WTC11 (cell line): ENCODE measurements at regions not wholly inside any gene's neighbourhood (a gene's known extent, or its start where the extent isn't known, plus 50 kb on each side); places are given as distances from the start of the nearest gene placed in this dataset.

Experiments used
- ATAC-seq: fragments of 200-7000 bp; cut with Tn5 transposase; 2 replicates; pipeline ENCODE4 v1.10.0; 2021; ENCODE audit warnings: mild to moderate bottlenecking, moderate library complexity
- CTCF ChIA-PET: fragments of 300-600 bp; sonication (Branson Sonifier 250); formaldehyde crosslinking; loops from one replicate; lab custom pipeline; 2021; ENCODE audit warnings: antibody characterized with exemption; lab: Charles Lee
- POLR2A ChIA-PET: fragments of 350-600 bp; sonication (Branson Sonifier 250); formaldehyde crosslinking; loops from one replicate; lab custom pipeline; 2021; ENCODE audit warnings: antibody characterized with exemption; lab: Charles Lee
- DNase-seq: peaks from one replicate; pipeline ENCODE4 v3.0.0; 2021; ENCODE audit warnings: low spot score
- H3K27ac Mint-ChIP-seq: 2 replicates; pipeline ENCODE4 v1.8.0; 2021; ENCODE audit warnings: mixed read lengths
- H3K27me3 Mint-ChIP-seq: 2 replicates; pipeline ENCODE4 v1.8.0; 2021; ENCODE audit warnings: low read depth, mild to moderate bottlenecking, moderate library complexity, mixed read lengths
- H3K36me3 Mint-ChIP-seq: 2 replicates; pipeline ENCODE4 v1.8.0; 2021; ENCODE audit warnings: mixed read lengths
- H3K4me1 Mint-ChIP-seq: 2 replicates; pipeline ENCODE4 v1.8.0; 2022; ENCODE audit warnings: mixed read lengths
- H3K4me3 Mint-ChIP-seq: 2 replicates; pipeline ENCODE4 v1.8.0; 2021; ENCODE audit warnings: mild to moderate bottlenecking, moderate library complexity, mixed read lengths
- H3K9me3 Mint-ChIP-seq: 2 replicates; pipeline ENCODE4 v1.8.0; 2021; ENCODE audit warnings: mixed read lengths
- ATF1 ChIP-seq: sonication (generic); formaldehyde crosslinking; IDR thresholded peaks from 2 replicates; pipeline ENCODE4 v1.8.1; 2023; ENCODE audit warnings: mild to moderate bottlenecking, moderate library complexity, missing genetic modification reagents
- ELF4 ChIP-seq: sonication (generic); formaldehyde crosslinking; IDR thresholded peaks from 2 replicates; pipeline ENCODE4 v1.8.1; 2022; ENCODE audit warnings: low read depth, mild to moderate bottlenecking, moderate library complexity, missing genetic modification reagents
- GRHL2 ChIP-seq: fragments of 250-450 bp; sonication (Bioruptor Pico); IDR thresholded peaks from 2 replicates; pipeline ENCODE4 v1.8.0; 2022; ENCODE audit warnings: mild to moderate bottlenecking, moderate library complexity; ENCODE audit not compliant: insufficient replicate concordance, severe bottlenecking
- IRF2 ChIP-seq: sonication (generic); formaldehyde crosslinking; IDR thresholded peaks from 2 replicates; pipeline ENCODE4 v1.8.0; 2022; ENCODE audit warnings: low read depth, missing genetic modification reagents, borderline replicate concordance
- RELA ChIP-seq: sonication (generic); formaldehyde crosslinking; IDR thresholded peaks from 2 replicates; pipeline ENCODE4 v1.8.1; 2022; ENCODE audit warnings: missing genetic modification reagents, mild to moderate bottlenecking, borderline replicate concordance
- TEAD1 ChIP-seq: sonication (generic); formaldehyde crosslinking; IDR thresholded peaks from 2 replicates; pipeline ENCODE4 v1.8.0; 2022; ENCODE audit warnings: mild to moderate bottlenecking, missing genetic modification reagents
- ZBTB21 ChIP-seq: sonication (generic); formaldehyde crosslinking; IDR thresholded peaks from 2 replicates; pipeline ENCODE4 v1.8.1; 2023; ENCODE audit warnings: mild to moderate bottlenecking, missing genetic modification reagents, borderline replicate concordance
- ZNF263 ChIP-seq: sonication (generic); formaldehyde crosslinking; IDR thresholded peaks from 2 replicates; pipeline ENCODE4 v1.8.1; 2022; ENCODE audit warnings: low read depth, mild to moderate bottlenecking, moderate library complexity, missing genetic modification reagents
- ZNF396 ChIP-seq: fragments of 250-450 bp; sonication (Bioruptor Pico); IDR thresholded peaks from 2 replicates; pipeline ENCODE4 v1.8.0; 2021; ENCODE audit warnings: mild to moderate bottlenecking, moderate library complexity, borderline replicate concordance
- ZNF416 ChIP-seq: fragments of 250-450 bp; sonication (Bioruptor Pico); IDR thresholded peaks from 2 replicates; pipeline ENCODE4 v1.9.0; 2021; ENCODE audit warnings: mild to moderate bottlenecking, inconsistent platforms
- TF ChIP-seq, protein P1 (sequence below): sonication (generic); formaldehyde crosslinking; IDR thresholded peaks from 2 replicates; pipeline ENCODE4 v1.8.0; 2022; ENCODE audit warnings: mild to moderate bottlenecking, missing genetic modification reagents
- TF ChIP-seq, protein P2 (sequence below): sonication (generic); formaldehyde crosslinking; IDR thresholded peaks from 2 replicates; pipeline ENCODE4 v1.8.1; 2022; ENCODE audit warnings: missing genetic modification reagents, borderline replicate concordance
- TF ChIP-seq, protein P3 (sequence below): sonication (generic); formaldehyde crosslinking; IDR thresholded peaks from 2 replicates; pipeline ENCODE4 v1.8.1; 2023; ENCODE audit warnings: mild to moderate bottlenecking, missing genetic modification reagents
- TF ChIP-seq, protein P4 (sequence below): sonication (generic); formaldehyde crosslinking; IDR thresholded peaks from 2 replicates; pipeline ENCODE4 v1.8.1; 2023; ENCODE audit warnings: mild to moderate bottlenecking, missing genetic modification reagents, moderate library complexity
- TF ChIP-seq, protein P5 (sequence below): sonication (generic); formaldehyde crosslinking; IDR thresholded peaks from 2 replicates; pipeline ENCODE4 v1.8.1; 2022; ENCODE audit warnings: low read depth, missing genetic modification reagents, borderline replicate concordance

DNA sequence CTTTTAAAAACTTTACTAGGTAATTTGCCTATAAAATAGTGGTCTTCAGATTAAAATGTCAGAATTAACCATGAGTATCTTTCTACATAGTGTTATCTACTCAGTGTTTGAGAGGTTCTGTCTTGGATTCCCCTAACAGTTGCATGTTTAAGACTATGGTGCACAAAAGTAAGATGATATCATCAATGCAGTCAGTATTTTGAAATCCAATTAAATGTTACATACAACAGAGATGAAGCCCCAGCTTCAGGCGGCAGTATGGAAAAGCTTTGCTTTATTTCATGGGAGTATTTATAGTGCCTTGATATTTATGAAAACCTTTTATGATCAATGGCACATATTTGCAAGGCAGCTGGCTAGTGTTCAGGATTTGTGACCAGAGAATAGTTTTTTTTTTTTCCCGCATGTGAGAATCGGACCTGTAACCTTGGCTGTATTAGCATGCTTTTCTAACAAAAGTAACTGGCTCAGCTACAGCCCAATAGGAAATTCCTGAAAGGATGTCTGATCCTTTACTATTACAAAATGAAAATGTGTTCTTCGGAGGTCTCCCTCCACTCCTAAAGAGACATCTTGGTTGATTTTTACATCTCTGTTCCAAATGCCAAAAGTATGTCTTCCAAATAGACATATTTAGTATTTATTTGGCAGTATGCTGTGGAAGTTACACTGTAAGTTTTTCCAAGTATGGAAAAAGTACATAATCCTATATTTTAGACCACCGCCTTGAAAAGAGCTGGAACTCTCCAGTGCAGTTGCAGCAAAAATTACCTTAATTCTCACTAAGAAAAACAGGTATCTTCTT lies 319.3 kb upstream of the UBE2E3 start:
- TF ChIP-seq ZNF396 (CRISPR knock-in tag) (no peak), TEAD1 (CRISPR knock-in tag) (no peak), ZNF416 (no peak), ELF4 (no peak), GRHL2 (no peak), ZBTB21 (CRISPR knock-in tag) (no peak)
- TF ChIP-seq, protein P1, sequence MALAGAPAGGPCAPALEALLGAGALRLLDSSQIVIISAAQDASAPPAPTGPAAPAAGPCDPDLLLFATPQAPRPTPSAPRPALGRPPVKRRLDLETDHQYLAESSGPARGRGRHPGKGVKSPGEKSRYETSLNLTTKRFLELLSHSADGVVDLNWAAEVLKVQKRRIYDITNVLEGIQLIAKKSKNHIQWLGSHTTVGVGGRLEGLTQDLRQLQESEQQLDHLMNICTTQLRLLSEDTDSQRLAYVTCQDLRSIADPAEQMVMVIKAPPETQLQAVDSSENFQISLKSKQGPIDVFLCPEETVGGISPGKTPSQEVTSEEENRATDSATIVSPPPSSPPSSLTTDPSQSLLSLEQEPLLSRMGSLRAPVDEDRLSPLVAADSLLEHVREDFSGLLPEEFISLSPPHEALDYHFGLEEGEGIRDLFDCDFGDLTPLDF (CRISPR knock-in tag), result no peak
- TF ChIP-seq, protein P2, sequence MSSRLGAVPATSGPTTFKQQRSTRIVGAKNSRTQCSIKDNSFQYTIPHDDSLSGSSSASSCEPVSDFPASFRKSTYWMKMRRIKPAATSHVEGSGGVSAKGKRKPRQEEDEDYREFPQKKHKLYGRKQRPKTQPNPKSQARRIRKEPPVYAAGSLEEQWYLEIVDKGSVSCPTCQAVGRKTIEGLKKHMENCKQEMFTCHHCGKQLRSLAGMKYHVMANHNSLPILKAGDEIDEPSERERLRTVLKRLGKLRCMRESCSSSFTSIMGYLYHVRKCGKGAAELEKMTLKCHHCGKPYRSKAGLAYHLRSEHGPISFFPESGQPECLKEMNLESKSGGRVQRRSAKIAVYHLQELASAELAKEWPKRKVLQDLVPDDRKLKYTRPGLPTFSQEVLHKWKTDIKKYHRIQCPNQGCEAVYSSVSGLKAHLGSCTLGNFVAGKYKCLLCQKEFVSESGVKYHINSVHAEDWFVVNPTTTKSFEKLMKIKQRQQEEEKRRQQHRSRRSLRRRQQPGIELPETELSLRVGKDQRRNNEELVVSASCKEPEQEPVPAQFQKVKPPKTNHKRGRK (CRISPR knock-in tag), result no peak
- TF ChIP-seq, protein P3, sequence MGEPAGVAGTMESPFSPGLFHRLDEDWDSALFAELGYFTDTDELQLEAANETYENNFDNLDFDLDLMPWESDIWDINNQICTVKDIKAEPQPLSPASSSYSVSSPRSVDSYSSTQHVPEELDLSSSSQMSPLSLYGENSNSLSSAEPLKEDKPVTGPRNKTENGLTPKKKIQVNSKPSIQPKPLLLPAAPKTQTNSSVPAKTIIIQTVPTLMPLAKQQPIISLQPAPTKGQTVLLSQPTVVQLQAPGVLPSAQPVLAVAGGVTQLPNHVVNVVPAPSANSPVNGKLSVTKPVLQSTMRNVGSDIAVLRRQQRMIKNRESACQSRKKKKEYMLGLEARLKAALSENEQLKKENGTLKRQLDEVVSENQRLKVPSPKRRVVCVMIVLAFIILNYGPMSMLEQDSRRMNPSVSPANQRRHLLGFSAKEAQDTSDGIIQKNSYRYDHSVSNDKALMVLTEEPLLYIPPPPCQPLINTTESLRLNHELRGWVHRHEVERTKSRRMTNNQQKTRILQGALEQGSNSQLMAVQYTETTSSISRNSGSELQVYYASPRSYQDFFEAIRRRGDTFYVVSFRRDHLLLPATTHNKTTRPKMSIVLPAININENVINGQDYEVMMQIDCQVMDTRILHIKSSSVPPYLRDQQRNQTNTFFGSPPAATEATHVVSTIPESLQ (CRISPR knock-in tag), result no peak
- TF ChIP-seq, protein P4, sequence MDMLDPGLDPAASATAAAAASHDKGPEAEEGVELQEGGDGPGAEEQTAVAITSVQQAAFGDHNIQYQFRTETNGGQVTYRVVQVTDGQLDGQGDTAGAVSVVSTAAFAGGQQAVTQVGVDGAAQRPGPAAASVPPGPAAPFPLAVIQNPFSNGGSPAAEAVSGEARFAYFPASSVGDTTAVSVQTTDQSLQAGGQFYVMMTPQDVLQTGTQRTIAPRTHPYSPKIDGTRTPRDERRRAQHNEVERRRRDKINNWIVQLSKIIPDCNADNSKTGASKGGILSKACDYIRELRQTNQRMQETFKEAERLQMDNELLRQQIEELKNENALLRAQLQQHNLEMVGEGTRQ (CRISPR knock-in tag), result no peak
- TF ChIP-seq, protein P5, sequence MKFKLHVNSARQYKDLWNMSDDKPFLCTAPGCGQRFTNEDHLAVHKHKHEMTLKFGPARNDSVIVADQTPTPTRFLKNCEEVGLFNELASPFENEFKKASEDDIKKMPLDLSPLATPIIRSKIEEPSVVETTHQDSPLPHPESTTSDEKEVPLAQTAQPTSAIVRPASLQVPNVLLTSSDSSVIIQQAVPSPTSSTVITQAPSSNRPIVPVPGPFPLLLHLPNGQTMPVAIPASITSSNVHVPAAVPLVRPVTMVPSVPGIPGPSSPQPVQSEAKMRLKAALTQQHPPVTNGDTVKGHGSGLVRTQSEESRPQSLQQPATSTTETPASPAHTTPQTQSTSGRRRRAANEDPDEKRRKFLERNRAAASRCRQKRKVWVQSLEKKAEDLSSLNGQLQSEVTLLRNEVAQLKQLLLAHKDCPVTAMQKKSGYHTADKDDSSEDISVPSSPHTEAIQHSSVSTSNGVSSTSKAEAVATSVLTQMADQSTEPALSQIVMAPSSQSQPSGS, result no peak
- POLR2A ChIA-PET, result no interaction called here
- Mint-ChIP-seq H3K36me3 (no peaks in the 10 kb centered on the region), H3K4me3 (no peak overlapping the region), H3K27ac (no peak overlapping the region), H3K27me3 (no peaks in the 10 kb centered on the region), H3K9me3 (no peaks in the 10 kb centered on the region), H3K4me1 (peaks cover 14% of the 10 kb centered on the region)
- ATAC-seq (no peak), DNase-seq (no peak)
- CTCF ChIA-PET, result interaction anchor here (0.7 kb wide), 1 partner anchor 57 kb away, joined by 3 read pairs; no protein-coding TSS in a partner anchor

DNA sequence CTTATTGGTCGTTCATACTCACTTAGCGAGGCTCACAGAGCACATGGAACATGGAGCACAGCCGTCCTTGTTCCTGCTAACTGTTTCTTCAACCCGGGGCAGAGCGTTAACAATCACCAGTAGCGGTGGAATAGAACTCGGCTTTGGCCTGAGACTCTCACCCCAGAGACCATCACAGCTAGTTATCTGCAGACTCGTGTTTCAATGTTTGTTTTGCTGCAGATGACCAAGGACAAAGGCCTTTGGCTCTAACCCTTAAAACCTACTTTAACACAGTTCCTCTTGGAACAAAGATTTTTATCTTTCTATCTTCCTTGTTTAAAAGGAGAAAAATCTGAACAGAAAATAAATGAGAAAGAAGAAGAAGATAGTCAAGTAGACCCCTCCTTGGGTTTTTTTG lies 320.2 kb upstream of the UBE2E3 start:
- H3K4me3 Mint-ChIP-seq, result no peak overlapping the region
- H3K36me3 Mint-ChIP-seq, result no peaks in the 10 kb centered on the region
- no peak for TF ChIP-seq RELA (CRISPR knock-in tag)
- no peak for TF ChIP-seq ZNF263 (CRISPR knock-in tag)
- no peak for TF ChIP-seq ATF1 (CRISPR knock-in tag)
- TF ChIP-seq IRF2 (CRISPR knock-in tag), result no peak
- no peak overlapping the region for H3K27ac Mint-ChIP-seq
- H3K9me3 Mint-ChIP-seq, result no peaks in the 10 kb centered on the region
- DNase-seq (no peak), ATAC-seq (no peak)
- H3K4me1 Mint-ChIP-seq, result peaks cover 14% of the 10 kb centered on the region
- no peaks in the 10 kb centered on the region for H3K27me3 Mint-ChIP-seq
- CTCF ChIA-PET, result no interaction called here
- POLR2A ChIA-PET, result no interaction called here
